Activated CD4-positive, alpha-beta T cell treated with anti-CD3 and anti-CD28 coated beads, Interleukin-2, amount 10 ng/mL, durations not matched to agents 7 days and 5 days (primary cell): ENCODE measurements at regions not wholly inside any gene's neighbourhood (a gene's known extent, or its start where the extent isn't known, plus 50 kb on each side); places are given as distances from the start of the nearest gene placed in this dataset.
"Not testable (repeated sequence)": the region's sequence is repeated elsewhere in the genome, so short reads cannot be mapped to it uniquely, and the experiment has no call there.

ENCODE experiments used
- CTCF ChIA-PET: fragments of 350-600 bp; sonication (Branson Sonifier 250); formaldehyde crosslinking; loops from one replicate; lab custom pipeline; 2021; ENCODE audit warnings: antibody characterized with exemption; lab: Charles Lee
- POLR2A ChIA-PET: fragments of 350-600 bp; sonication (Branson Sonifier 250); formaldehyde crosslinking; loops from one replicate; lab custom pipeline; 2021; ENCODE audit warnings: antibody characterized with exemption; lab: Charles Lee
- DNase-seq: peaks from one replicate; pipeline ENCODE4 v3.0.0-alpha.2; 2020
- H3K27ac Mint-ChIP-seq: one replicate; pipeline ENCODE4 v1.8.0; 2021; ENCODE audit warnings: mild to moderate bottlenecking, moderate library complexity, mixed read lengths
- H3K27me3 Mint-ChIP-seq: one replicate; pipeline ENCODE4 v1.8.0; 2021; ENCODE audit warnings: mixed read lengths
- H3K36me3 Mint-ChIP-seq: one replicate; pipeline ENCODE4 v1.8.0; 2021; ENCODE audit warnings: low read depth, mixed read lengths
- H3K4me1 Mint-ChIP-seq: one replicate; pipeline ENCODE4 v1.8.0; 2021; ENCODE audit warnings: mixed read lengths
- H3K4me3 Mint-ChIP-seq: one replicate; pipeline ENCODE4 v1.8.0; 2021; ENCODE audit warnings: mild to moderate bottlenecking, moderate library complexity, mixed read lengths
- H3K9me3 Mint-ChIP-seq: one replicate; pipeline ENCODE4 v1.8.0; 2021; ENCODE audit warnings: mixed read lengths

- peak; percentile 57 for DNase-seq
- Mint-ChIP-seq H3K4me1 (peaks cover 34% of the 10 kb centered on the region), H3K9me3 (no peaks in the 10 kb centered on the region), H3K27ac (no peak overlapping the region), H3K4me3 (no peak overlapping the region), H3K36me3 (no peaks in the 10 kb centered on the region), H3K27me3 (peaks cover 20% of the 10 kb centered on the region)
- CTCF ChIA-PET: interaction anchor here (0.6 to 2.0 kb wide), 4 partner anchors 9 to 39 kb away, joined by 3 to 8 read pairs (median 3); no protein-coding TSS in a partner anchor
- POLR2A ChIA-PET: interaction anchor here (0.6 kb wide), 1 partner anchor 215 kb away, joined by 4 read pairs; no protein-coding TSS in a partner anchor
Observed at GRCh38 chr14:106657460-106657859, 1131.1 kb downstream of the TMEM121 start.

- H3K9me3 Mint-ChIP-seq, DNase-seq, H3K36me3 Mint-ChIP-seq, H3K4me3 Mint-ChIP-seq: not testable (repeated sequence)
- H3K4me1 Mint-ChIP-seq: peaks cover 36% of the 10 kb centered on the region
- peak overlapping the region; percentile 46 for H3K27ac Mint-ChIP-seq
- CTCF ChIA-PET: interaction anchor here (0.7 to 1.3 kb wide), 2 partner anchors 10 to 24 kb away, joined by 3 read pairs; no protein-coding TSS in a partner anchor
- POLR2A ChIA-PET: interaction anchor here (0.6 kb wide), 1 partner anchor 215 kb away, joined by 4 read pairs; no protein-coding TSS in a partner anchor
- peaks cover 24% of the 10 kb centered on the region for H3K27me3 Mint-ChIP-seq
Observed at GRCh38 chr14:106658066-106658860, 1131.9 kb downstream of the TMEM121 start.

GRCh38 chr14:106661561-106661960 lies 1135.2 kb downstream of the TMEM121 start:
- DNase-seq: peak; percentile 75
- Mint-ChIP-seq H3K27me3 (peaks cover 28% of the 10 kb centered on the region), H3K4me1 (peaks cover 43% of the 10 kb centered on the region)
- POLR2A ChIA-PET, H3K9me3 Mint-ChIP-seq, H3K4me3 Mint-ChIP-seq, H3K36me3 Mint-ChIP-seq, H3K27ac Mint-ChIP-seq: not testable (repeated sequence)
- CTCF ChIA-PET: interaction anchor here (1.7 to 6.9 kb wide), 3 partner anchors 15 to 40 kb away, joined by 5 to 95 read pairs (median 25); no protein-coding TSS in a partner anchor

- Mint-ChIP-seq H3K4me1 (peaks cover 31% of the 10 kb centered on the region), H3K27ac (no peak overlapping the region), H3K9me3 (peaks cover 10% of the 10 kb centered on the region), H3K4me3 (no peak overlapping the region), H3K36me3 (no peaks in the 10 kb centered on the region), H3K27me3 (peaks cover 35% of the 10 kb centered on the region)
- POLR2A ChIA-PET: no interaction called here
- CTCF ChIA-PET: interaction anchor here (0.6 to 6.9 kb wide), 55 partner anchors 8 to 1732 kb away, joined by 3 to 95 read pairs (median 5); no protein-coding TSS in a partner anchor
- DNase-seq: no peak
Observed at GRCh38 chr14:106662936-106663550, 1136.7 kb downstream of the TMEM121 start.

- H3K27ac Mint-ChIP-seq, POLR2A ChIA-PET: not testable (repeated sequence)
Observed at GRCh38 chr14:106663805-106664410, 1137.5 kb downstream of the TMEM121 start.

GRCh38 chr14:106665814-106666213 lies 1139.4 kb downstream of the TMEM121 start:
- DNase-seq: peak; percentile 37
- no peaks in the 10 kb centered on the region for H3K36me3 Mint-ChIP-seq
- peaks cover 10% of the 10 kb centered on the region for H3K9me3 Mint-ChIP-seq
- peaks cover 51% of the 10 kb centered on the region for H3K27me3 Mint-ChIP-seq
- H3K27ac Mint-ChIP-seq: peak overlapping the region; percentile 5
- peaks cover 24% of the 10 kb centered on the region for H3K4me1 Mint-ChIP-seq
- ChIA-PET POLR2A (interaction anchor here (0.7 kb wide), 1 partner anchor 108 kb away, joined by 3 read pairs; no protein-coding TSS in a partner anchor), CTCF (interaction anchor here (0.5 to 6.9 kb wide), 3 partner anchors 10 to 524 kb away, joined by 3 to 95 read pairs (median 3); no protein-coding TSS in a partner anchor)
- no peak overlapping the region for H3K4me3 Mint-ChIP-seq

More at GRCh38 chr14:106663805-106664410, 1137.5 kb downstream of the TMEM121 start:
- CTCF ChIA-PET: interaction anchor here (0.6 to 6.9 kb wide), 56 partner anchors 9 to 1733 kb away, joined by 3 to 95 read pairs (median 4); no protein-coding TSS in a partner anchor
- not testable (repeated sequence) for H3K36me3 Mint-ChIP-seq, H3K9me3 Mint-ChIP-seq, H3K4me3 Mint-ChIP-seq
- peaks cover 41% of the 10 kb centered on the region for H3K27me3 Mint-ChIP-seq
- peak; percentile 79 for DNase-seq
- H3K4me1 Mint-ChIP-seq: peaks cover 24% of the 10 kb centered on the region

GRCh38 chr14:106666341-106666740 lies 1140.0 kb downstream of the TMEM121 start:
- no peak for DNase-seq
- H3K36me3 Mint-ChIP-seq: no peaks in the 10 kb centered on the region
- peaks cover 50% of the 10 kb centered on the region for H3K27me3 Mint-ChIP-seq
- H3K4me3 Mint-ChIP-seq: no peak overlapping the region
- H3K4me1 Mint-ChIP-seq: peaks cover 24% of the 10 kb centered on the region
- ChIA-PET POLR2A (no interaction called here), CTCF (interaction anchor here (0.5 to 6.9 kb wide), 3 partner anchors 10 to 525 kb away, joined by 3 to 95 read pairs (median 3); no protein-coding TSS in a partner anchor)
- peaks cover 10% of the 10 kb centered on the region for H3K9me3 Mint-ChIP-seq
- no peak overlapping the region for H3K27ac Mint-ChIP-seq

GRCh38 chr14:106670011-106670410 lies 1143.6 kb downstream of the TMEM121 start:
- no peak overlapping the region for H3K4me3 Mint-ChIP-seq
- H3K9me3 Mint-ChIP-seq: no peaks in the 10 kb centered on the region
- ChIA-PET CTCF (interaction anchor here (0.8 kb wide), 1 partner anchor 22 kb away, joined by 3 read pairs; no protein-coding TSS in a partner anchor), POLR2A (no interaction called here)
- H3K27me3 Mint-ChIP-seq: peaks cover 40% of the 10 kb centered on the region
- H3K4me1 Mint-ChIP-seq: peaks cover 15% of the 10 kb centered on the region
- H3K27ac Mint-ChIP-seq: no peak overlapping the region
- no peak for DNase-seq
- H3K36me3 Mint-ChIP-seq: no peaks in the 10 kb centered on the region

GRCh38 chr14:106674093-106674492 lies 1147.7 kb downstream of the TMEM121 start:
- H3K4me3 Mint-ChIP-seq, H3K9me3 Mint-ChIP-seq, H3K27ac Mint-ChIP-seq, H3K36me3 Mint-ChIP-seq, DNase-seq, POLR2A ChIA-PET: not testable (repeated sequence)
- CTCF ChIA-PET: interaction anchor here (11.0 kb wide), 1 partner anchor 11 kb away, joined by 95 read pairs; no protein-coding TSS in a partner anchor
- H3K4me1 Mint-ChIP-seq: peaks cover 11% of the 10 kb centered on the region
- peaks cover 30% of the 10 kb centered on the region for H3K27me3 Mint-ChIP-seq

- CTCF ChIA-PET: interaction anchor here (11.0 kb wide), 1 partner anchor 11 kb away, joined by 95 read pairs; no protein-coding TSS in a partner anchor
- H3K27ac Mint-ChIP-seq, H3K9me3 Mint-ChIP-seq, POLR2A ChIA-PET, H3K4me3 Mint-ChIP-seq, H3K36me3 Mint-ChIP-seq: not testable (repeated sequence)
- Mint-ChIP-seq H3K27me3 (peaks cover 30% of the 10 kb centered on the region), H3K4me1 (peaks cover 11% of the 10 kb centered on the region)
- peak; percentile 36 for DNase-seq
Observed at GRCh38 chr14:106674509-106675125, 1148.2 kb downstream of the TMEM121 start.

- H3K27ac Mint-ChIP-seq, H3K4me3 Mint-ChIP-seq, H3K9me3 Mint-ChIP-seq, H3K36me3 Mint-ChIP-seq, POLR2A ChIA-PET, DNase-seq: not testable (repeated sequence)
- CTCF ChIA-PET: interaction anchor here (11.0 kb wide), 1 partner anchor 13 kb away, joined by 95 read pairs; no protein-coding TSS in a partner anchor
- H3K27me3 Mint-ChIP-seq: peaks cover 25% of the 10 kb centered on the region
- peaks cover 11% of the 10 kb centered on the region for H3K4me1 Mint-ChIP-seq
Observed at GRCh38 chr14:106675716-106676115, 1149.3 kb downstream of the TMEM121 start.
